NCI-H146 treated with DMSO at 0.1 percent for 48 hours (cell line): ENCODE measurements at regions not wholly inside any gene's neighbourhood (a gene's known extent, or its start where the extent isn't known, plus 50 kb on each side); places are given as distances from the start of the nearest gene placed in this dataset.

ENCODE experiments used
- DNase-seq: peaks from one replicate; lab custom pipeline; 2025; ENCODE audit not compliant: unreplicated experiment; lab: John Stamatoyannopoulos, UW

DNA sequence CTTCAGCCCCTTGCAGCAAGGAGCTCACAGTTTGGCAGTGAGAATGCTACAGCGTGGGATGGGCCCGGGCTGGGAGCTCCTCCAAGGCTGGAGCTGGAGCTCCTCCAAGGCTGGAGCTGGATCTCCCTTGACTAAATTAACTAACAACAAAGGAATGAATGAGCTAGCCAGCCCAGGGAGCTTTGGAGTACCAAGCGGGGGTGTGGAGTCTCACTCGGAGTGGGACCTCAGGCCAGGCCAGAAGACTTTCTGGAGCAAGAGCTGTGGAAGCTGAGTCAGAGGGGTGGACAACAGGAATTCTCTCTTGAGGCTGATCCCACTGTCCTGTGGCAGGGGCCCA is 244.7 kb upstream of the HS6ST1 start:
- no peak for DNase-seq

DNA sequence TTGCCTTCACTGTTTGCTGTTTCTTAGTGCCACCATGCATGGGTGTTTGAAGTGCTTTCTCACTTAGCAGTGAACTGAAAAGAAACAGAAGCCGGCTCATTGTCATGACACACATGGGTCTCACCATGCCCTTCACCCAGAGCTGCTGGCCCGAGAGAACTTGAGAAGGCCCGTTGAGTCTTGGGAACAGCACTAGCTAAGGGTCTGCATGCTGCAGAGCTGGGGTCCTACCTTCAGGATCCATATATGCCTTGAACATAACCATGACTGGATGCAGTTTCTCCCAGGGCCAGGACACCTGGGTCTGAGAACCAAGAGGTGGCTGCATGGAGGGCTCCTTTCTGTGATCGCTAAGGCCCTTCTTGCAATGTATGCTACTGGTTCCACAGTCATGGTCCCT is 245.5 kb upstream of the HS6ST1 start:
- DNase-seq, result no peak

DNA sequence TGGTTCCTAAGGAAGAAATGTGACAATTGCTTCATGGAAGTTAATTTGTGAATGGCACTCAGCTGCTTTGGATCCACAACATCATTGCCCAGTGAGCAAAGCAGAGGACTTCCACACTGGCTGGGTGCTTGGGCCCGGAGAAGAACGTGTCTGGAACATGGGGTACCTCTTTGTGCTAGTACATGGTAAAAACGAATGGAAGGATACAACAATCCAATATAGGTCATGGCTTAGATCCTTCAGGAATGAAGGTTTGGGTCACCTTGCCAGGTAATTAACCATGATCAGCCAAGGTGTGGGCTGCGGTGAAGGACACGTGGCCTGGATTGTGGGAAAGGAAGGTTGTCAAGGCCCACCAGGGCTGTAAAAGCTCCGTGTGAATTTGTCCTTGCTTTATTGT is 245.9 kb upstream of the HS6ST1 start:
- DNase-seq, result no peak

DNA sequence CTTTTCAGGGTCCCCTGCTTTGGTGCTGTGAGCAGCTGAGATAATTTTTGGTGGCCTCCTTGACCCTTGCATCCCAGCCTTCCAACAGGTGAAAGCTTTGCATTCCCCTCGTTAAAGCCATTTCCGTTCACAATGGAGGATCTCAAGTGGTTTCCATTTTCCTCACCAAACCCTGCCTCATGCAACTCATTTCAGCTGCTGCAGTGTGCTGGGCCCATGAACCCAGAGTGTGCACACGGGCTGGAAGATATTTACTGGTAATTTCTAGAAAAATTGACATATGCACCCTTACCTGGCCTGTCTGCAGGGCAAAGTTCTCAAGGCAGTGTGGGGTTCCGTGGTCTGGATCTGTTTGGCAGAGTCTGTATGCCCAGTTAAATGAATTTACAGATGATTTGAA is 246.8 kb upstream of the HS6ST1 start:
- DNase-seq, result no peak

DNA sequence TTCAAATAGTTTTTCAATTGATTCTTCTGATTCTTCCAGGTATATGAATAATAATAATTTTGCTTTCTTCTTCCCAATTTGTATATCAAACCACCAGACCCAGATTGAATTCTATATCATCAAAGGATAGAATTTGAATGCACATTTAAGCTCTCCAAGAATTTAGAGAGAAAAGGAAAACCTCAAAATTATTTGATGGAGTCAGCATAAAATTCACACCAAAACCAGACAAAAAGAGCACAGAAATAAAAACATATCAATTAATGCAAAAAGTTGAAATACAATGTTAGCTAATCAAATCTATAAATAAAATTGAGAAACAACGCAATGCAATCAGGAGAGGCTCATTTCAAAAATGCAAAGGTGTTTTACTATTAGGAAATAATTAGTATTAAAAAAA is 248.0 kb upstream of the HS6ST1 start:
- DNase-seq, result no peak

DNA sequence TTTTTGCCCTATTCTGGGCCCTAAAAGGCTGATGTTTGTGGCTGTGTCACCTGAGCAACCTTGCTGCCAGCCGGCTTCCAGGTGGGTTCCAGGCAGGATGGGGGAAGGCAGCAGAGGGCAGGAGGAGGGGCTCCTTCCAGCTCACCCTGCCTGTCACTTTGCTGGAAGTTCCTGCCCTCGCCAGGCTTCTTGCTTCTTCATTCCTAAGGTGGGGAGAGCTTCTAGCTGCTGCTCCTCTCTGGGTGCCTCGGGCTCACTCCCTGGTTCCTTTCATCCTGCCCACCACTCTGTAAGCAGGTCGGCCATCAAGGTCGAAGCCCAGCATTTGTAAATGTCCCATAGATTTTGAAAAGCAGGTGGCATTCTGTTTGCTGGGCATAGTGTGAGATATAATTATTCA is 249.4 kb upstream of the HS6ST1 start:
- no peak for DNase-seq

DNA sequence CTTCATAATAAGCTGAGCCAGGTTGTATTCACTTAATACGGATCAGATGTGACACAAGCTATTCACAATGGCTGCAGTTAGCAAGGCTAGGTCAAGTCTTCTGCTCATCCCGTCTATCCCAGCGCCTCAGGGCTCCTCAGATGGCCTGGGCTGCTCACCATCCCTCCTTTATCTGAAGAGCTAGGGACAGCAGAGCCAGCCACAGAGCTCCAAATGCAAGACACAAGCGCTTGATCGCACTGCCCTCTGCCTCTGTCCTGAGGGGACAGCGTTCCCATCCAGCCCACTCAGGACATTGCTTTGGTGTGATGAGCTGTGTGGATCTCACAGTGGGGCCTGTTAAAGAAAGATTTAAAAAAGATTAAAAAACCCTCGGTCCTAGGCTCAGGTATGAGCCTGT is 254.4 kb upstream of the HS6ST1 start:
- DNase-seq, result no peak

DNA sequence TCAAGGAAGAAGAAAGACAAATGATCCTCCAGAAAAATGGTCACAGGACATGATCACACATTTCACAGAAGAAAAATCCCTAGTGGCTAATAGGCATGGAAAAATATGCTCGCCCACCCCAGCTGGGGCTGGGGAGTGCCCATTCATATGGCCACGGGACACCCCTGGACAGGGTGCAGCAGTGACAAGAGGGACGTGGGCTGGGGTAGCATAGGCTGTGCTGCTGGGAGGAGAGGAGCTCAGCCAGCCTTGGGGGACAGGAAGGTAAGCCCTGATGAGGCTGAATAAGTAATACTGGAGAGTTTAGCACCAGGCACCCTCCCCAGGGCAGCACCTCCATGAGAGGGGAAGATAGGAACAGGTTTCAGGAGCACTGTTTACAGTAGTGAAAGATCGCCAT is 254.9 kb upstream of the HS6ST1 start:
- DNase-seq, result no peak

DNA sequence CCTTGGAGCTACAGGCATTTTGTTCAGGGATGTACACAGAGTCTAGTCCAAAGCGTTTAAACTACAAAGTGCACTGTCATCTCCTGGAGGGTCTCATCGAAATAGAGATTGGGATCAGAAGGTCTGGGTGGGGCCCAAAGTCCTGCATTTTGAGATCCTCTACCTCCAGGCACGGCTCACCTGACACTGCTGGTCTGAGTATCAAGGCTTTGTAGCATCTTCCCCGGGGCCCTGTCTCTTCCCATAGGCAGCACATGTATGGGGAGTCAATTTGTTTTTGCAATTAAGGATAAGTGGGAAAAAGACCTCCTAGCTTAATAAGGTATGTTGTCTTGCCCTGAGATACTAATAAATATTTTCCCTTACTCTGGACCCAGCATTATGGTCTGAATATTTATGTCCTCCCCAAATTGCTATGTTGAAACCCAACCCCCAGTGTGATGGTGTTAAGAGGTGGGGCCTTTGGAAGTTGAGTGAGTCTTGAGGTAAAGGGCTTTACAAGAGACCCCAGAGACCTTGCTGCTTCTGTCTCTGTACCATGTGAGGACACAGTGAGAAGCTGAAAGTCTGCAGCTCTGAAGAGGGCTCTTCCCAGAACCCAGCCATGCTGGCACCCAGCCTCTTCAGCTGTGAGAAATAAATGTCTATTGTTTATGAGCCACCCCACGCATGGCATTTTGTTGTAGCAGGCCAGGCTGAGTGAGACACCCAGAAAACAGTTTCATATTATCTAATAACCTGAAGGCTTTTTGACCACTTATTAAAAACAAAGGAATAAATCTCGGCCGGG is 258.7 kb upstream of the HS6ST1 start:
- no peak for DNase-seq

DNA sequence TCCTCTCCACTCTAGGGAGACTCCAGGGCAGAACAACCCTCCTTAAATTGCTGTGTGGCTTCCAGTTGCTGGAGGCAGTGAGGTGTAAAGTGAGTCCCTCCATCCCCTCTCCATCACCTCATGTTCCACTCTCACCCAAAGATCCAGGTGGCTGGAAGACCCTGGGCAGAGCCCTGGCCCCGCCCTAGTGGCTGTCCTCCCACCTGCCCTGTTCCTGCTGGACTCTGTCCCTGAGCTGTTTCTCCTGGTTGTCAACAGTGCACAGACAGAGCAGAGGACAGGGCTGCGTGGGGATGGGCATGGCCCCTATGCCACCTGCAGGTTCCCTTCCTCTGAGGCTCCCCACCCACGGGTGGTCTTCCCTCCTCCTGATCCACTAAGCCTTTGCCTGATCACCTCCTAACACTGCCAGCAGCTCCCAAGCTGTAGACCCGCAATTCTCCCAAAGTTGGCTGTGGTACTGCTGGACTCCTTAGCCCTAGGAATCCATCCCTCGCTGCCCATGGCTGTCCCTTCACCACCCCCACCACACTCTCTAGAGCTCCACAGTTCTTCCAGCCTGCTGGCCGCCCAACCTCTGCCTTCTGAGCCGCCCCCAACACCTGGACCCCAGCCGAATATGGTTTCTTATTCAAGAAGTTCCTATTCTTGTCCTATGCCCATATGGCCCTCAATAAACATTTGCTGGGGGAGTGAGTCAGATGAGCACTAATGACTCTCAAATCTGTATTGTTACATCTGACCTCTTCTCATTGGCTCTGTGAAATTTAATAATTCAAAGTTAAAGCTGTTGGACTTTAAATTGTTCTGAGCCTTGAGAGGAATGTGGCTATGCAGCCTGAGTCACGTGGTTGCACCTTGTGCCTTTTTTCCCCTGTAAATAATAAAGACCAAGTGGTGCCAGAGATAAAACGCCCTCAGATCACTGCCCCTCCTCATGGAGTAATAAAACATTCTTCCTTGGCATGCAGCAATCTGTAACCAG is 260.0 kb upstream of the HS6ST1 start:
- no peak for DNase-seq

DNA sequence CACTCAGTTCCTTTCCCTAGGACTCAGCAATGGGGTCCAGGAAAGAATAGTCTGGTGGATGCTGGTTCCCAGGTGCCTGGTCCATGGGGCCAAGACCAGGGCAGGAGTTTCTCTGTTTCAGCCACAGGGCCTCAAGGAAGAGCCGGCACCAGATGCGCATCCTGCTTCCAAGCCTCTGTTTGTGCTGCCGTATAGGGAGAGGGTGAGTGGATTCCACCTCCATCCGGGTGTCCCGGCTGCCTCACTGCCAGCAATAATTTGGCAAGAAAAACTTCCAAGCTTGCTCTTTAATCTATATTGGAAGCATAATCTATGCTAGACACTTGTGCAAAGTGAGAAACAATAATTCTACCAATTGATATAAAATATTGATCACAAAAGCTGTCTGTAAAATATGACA is 261.2 kb upstream of the HS6ST1 start:
- DNase-seq, result no peak

DNA sequence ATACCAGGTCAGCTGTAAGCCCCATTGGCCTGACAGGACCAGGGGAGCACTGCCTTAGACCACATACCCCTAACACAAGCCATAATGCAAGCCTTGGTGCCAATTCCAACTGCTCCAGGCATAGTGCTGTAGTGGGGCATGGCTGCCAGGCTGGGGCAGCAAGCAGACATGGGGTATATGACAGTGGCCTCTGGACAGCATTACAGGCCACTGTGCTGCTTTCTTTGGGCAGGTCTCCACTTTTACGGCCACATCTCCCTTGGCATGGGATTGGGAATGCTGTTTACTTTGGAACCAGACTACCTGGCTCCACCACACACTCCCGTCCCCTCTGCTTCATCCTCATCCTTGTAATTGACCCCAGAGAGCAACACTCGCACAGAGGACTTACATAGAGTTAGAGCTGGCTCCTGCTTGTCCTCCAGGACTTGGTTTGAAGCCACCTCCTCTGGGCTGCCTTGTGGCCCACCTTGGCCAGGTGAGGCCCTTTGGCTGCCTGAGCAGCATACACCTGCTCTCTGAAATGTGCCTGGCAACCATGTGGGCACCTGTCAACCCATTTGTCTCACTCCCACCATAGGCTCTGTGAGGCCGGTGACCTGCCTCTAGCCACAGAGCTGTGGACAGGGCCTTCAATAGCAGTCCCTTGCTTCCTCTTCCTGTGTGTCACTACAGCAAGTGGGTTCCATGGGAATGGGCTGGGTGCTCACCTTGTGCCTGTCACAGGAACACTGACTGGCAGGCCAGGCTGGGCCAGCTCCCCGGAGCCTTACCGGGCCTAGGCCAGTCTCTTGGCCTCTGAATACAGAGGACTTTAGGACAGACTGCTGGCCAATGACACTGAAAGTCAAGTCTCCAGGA is 262.6 kb upstream of the HS6ST1 start:
- no peak for DNase-seq

DNA sequence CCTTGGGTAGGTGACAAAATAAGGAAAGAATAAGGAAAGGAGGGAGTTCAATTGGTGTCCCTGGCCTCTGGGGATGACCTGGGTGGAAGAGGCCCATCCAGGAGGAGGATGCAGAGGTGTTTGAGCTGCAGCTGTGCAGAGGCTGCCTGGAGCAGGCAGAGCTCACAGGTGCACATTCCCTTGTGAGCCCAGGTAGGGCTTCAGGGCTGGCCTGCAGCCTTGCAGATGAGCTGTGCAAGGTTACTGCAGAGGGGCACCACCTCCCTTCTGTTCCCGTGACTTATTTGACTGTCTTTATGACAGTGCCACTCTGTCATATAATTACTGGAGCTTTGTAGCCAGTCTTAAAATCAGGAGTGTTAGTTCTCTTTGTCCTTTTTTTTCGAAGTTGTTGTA is 263.2 kb upstream of the HS6ST1 start:
- DNase-seq, result no peak

DNA sequence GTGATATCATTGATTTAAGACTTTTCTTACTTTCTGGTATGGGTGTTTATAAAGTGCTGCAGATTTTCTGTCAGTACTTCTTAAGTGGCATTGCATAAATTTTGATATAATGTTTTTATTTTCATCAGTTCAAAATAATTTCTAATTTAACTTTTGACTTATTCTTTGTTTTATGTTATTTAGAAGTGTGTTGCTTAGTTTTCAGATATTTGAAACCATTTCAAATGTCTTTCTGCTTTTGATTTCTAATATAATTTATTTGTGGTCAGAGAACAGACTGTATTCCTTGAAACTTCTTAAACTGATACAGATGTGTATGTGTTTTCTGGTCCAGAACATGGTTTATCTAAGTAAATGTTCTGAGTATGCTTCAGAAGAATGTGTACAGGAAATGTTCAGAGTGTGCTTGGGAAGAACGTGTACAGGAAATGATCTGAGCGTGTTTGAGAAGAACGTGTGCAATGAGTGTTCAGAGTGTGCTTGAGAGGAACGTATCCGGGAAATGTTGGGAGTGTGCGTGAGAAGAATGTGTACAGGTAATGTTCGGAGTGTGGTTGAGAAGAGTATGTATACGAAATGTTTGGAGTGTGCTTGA is 265.7 kb upstream of the HS6ST1 start:
- no peak for DNase-seq

DNA sequence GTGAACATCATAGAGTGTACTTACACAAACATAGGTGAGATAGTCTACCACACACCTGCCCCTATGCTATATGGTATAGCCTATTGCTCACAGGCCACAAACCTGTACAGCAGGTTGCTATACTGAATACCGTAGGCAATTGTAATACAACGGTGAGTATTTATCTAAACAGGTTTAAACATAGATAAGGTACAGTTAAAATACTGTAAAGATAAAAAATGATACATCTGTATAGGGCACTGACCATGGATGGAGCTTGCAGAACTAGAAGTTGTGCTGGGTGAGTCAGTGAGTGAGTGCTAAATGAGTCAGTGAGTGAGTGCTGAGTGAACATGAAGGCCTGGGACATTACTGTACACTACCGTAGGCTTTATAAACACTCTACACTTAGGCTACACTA is 267.0 kb upstream of the HS6ST1 start:
- DNase-seq, result no peak

DNA sequence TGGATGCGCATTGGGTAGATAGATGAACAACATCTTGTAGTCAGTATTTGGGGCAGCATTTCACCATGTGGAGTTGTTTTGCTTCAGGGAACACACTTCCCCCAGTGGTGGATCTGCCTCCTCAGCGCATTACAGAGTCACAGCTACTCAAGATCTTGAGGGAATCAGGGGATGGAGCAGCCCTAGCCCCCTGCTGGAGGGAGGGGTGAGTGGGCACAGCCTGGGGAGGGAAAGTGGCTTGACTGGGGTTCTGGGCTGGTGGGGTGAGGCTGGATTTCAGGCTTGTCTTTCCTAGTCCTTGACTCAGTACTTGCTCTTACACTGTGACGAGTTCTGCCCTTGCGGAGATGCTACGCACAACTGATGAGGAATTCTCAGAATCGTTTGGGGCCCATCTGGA is 271.0 kb upstream of the HS6ST1 start:
- no peak for DNase-seq

DNA sequence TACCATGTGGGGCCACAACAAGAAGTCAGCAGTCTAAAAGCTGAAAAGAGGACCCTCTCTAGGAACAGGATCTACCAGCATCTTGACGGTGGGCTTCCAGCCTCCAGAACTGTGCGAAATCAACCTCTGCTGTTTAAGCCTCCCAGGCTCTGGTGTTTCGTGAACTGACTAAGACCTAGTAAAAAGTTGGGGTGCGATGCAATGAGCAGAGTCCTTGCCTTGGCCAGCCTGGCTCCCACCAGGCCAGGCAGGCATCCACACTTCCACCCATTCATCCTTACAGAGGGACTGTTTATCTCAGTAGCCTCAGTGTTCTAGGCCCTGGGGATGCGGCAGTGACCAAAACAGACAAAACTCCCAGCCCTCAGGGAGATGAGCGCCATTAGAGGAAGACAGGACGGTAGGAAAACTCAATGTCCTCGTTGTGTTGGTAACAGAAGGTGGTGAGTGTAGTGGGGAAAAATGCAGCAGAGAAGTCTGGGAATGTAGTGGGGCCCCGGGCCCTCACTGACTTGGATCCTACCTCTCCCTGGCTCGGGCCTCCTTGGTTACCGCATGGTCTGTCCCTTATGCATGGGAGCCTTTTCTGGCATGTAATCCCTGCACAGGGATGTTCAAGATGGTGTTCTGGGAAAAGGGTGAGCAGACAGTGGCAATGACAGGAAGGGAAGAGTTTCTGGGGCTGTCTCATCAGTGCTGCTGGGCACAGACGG is 271.8 kb upstream of the HS6ST1 start:
- DNase-seq, result no peak

DNA sequence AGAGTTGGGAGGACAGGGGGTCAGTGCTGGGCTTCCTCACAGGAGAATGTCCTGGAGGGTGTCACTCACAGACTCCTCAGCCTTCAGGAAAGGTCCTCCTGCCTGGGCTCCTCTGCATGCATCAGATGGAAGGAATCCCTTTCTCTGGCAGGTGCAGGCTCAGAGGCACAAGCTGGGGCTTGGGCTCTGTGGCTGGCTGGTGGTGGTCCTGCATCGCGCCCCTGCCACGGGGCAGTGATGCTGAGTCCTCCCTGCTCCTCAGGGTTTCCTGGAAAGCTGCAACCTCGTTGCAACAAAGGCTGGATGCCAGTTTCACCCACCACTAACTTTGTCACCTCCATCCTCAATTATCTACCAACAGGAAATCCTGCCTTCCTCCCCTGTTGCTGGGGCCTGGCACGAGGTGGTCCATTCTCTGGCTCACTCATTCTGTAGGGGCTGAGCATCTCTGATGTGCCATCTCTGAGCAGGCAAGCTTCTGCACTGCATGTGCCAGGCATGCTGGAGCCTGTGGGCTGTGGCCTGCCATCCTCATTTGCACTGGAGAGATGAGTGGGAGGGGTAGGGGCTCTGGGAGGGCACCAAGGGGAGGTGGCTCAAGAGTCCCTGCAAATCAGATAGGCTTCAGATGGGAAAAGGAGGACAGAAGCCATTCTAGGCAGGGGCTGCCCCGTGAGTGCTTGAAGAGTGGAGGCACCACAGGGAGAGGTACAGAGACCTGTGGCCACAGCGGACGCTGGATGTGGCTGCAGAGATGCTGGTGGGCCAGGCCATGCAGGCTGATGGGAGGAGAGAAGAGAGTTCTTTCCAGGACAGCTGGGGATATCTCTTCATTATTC is 272.6 kb upstream of the HS6ST1 start:
- DNase-seq, result no peak
